ENCODE measurements at regions not wholly inside any gene's neighbourhood (a gene's known extent, or its start where the extent isn't known, plus 50 kb on each side); places are given as distances from the start of the nearest gene placed in this dataset.

DNA sequence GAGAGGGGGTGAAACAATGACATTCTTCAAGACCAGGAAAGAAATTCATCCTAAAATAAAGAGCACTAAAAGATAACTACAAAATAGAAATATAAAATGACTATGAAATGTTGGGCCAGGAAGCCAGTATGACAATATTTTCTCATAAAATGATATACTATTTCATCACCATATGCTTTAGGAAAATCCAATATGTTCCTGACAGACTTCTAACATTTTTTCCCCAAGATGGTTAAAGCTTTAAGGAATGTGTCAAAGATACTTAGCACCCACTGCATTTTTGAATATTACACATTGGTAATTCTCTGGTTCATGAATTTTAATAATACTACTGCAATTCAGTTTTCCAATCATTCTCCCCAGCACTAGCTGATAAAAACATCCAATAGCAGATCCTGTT is 87.7 kb upstream of the PLEKHG7 start:
- TF ChIP-seq POLR2AphosphoS5 (IDR thresholded peaks at IDR 0.05; ENCODE audit: low read depth): no peak
- no peak for TF ChIP-seq EZH2 (IDR thresholded peaks at IDR 0.05; ENCODE audit: low read depth, unreplicated experiment)
- TF ChIP-seq EZH2phosphoT487 (IDR thresholded peaks at IDR 0.05; ENCODE audit: unreplicated experiment): no peak
- TF ChIP-seq, protein P1, sequence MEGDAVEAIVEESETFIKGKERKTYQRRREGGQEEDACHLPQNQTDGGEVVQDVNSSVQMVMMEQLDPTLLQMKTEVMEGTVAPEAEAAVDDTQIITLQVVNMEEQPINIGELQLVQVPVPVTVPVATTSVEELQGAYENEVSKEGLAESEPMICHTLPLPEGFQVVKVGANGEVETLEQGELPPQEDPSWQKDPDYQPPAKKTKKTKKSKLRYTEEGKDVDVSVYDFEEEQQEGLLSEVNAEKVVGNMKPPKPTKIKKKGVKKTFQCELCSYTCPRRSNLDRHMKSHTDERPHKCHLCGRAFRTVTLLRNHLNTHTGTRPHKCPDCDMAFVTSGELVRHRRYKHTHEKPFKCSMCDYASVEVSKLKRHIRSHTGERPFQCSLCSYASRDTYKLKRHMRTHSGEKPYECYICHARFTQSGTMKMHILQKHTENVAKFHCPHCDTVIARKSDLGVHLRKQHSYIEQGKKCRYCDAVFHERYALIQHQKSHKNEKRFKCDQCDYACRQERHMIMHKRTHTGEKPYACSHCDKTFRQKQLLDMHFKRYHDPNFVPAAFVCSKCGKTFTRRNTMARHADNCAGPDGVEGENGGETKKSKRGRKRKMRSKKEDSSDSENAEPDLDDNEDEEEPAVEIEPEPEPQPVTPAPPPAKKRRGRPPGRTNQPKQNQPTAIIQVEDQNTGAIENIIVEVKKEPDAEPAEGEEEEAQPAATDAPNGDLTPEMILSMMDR (conservative IDR thresholded peaks at IDR 0.05; ENCODE audit: low read depth in 2 of 2): no peak
- TF ChIP-seq, protein P2, sequence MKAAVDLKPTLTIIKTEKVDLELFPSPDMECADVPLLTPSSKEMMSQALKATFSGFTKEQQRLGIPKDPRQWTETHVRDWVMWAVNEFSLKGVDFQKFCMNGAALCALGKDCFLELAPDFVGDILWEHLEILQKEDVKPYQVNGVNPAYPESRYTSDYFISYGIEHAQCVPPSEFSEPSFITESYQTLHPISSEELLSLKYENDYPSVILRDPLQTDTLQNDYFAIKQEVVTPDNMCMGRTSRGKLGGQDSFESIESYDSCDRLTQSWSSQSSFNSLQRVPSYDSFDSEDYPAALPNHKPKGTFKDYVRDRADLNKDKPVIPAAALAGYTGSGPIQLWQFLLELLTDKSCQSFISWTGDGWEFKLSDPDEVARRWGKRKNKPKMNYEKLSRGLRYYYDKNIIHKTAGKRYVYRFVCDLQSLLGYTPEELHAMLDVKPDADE (IDR thresholded peaks at IDR 0.05): no peak
- TF ChIP-seq REST (IDR thresholded peaks at IDR 0.05; ENCODE audit: unreplicated experiment): no peak
- TF ChIP-seq ZNF331 (CRISPR knock-in tag; IDR thresholded peaks at IDR 0.05; ENCODE audit: low read depth): no peak
- TF ChIP-seq CREB1 (CRISPR knock-in tag; IDR thresholded peaks at IDR 0.05; ENCODE audit: low read depth): no peak
- TF ChIP-seq STAT1 (IDR thresholded peaks at IDR 0.05; ENCODE audit: unreplicated experiment): no peak
- no peak for TF ChIP-seq ZNF114 (CRISPR knock-in tag; IDR thresholded peaks at IDR 0.05)
- TF ChIP-seq JUNB (IDR thresholded peaks at IDR 0.05; ENCODE audit: unreplicated experiment): no peak

Measured in GM23338 (cell line).